Karpas-422 (cell line): ENCODE measurements at regions not wholly inside any gene's neighbourhood (a gene's known extent, or its start where the extent isn't known, plus 50 kb on each side); places are given as distances from the start of the nearest gene placed in this dataset.

Experiments used
- DNase-seq: peaks from one replicate; pipeline ENCODE4 v3.0.0-alpha.2; 2015
- H2AFZ ChIP-seq: fragments of 200-600 bp; sonication (generic); 2 replicates; pipeline ENCODE4 v1.6.1; 2014; ENCODE audit warnings: antibody characterized with exemption, low read length, mixed read lengths
- H3K27ac ChIP-seq: fragments of 200-600 bp; sonication (generic); 2 replicates; pipeline ENCODE4 v1.5.1; 2014; ENCODE audit warnings: mild to moderate bottlenecking, low read length, moderate library complexity
- H3K27me3 ChIP-seq: fragments of 200-600 bp; sonication (generic); 2 replicates; pipeline ENCODE4 v1.6.1; 2014; ENCODE audit warnings: low read length, mixed read lengths
- H3K36me3 ChIP-seq: fragments of 200-600 bp; sonication (generic); 2 replicates; pipeline ENCODE4 v1.6.1; 2014; ENCODE audit warnings: low read length, mixed read lengths; ENCODE audit not compliant: insufficient read depth
- H3K4me1 ChIP-seq: fragments of 200-600 bp; sonication (generic); 2 replicates; pipeline ENCODE4 v1.6.1; 2014; ENCODE audit warnings: mild to moderate bottlenecking, low read length, mixed read lengths
- H3K4me2 ChIP-seq: fragments of 200-600 bp; sonication (generic); 2 replicates; pipeline ENCODE4 v1.6.1; 2014; ENCODE audit warnings: low read length, low read depth, mild to moderate bottlenecking; ENCODE audit not compliant: poor library complexity, severe bottlenecking
- H3K4me3 ChIP-seq: fragments of 200-600 bp; sonication (generic); 2 replicates; pipeline ENCODE4 v1.5.1; 2014; ENCODE audit warnings: mild to moderate bottlenecking, antibody characterized with exemption, low read length, mixed read lengths
- H3K79me2 ChIP-seq: fragments of 200-600 bp; sonication (generic); 2 replicates; pipeline ENCODE4 v1.6.1; 2014; ENCODE audit warnings: mild to moderate bottlenecking, low read length, mixed read lengths
- H3K9ac ChIP-seq: fragments of 200-600 bp; sonication (generic); 2 replicates; pipeline ENCODE4 v1.6.0; 2014; ENCODE audit warnings: low read length
- H3K9me2 ChIP-seq: fragments of 200-600 bp; sonication (generic), shearing (Covaris generic); replicated peaks from 2 replicates; pipeline ENCODE4 v1.6.0; 2014; ENCODE audit warnings: mild to moderate bottlenecking, low read length, moderate library complexity; ENCODE audit not compliant: insufficient read depth
- H3K9me3 ChIP-seq: fragments of 300-700, 200-600 bp; sonication (generic); 2 replicates; pipeline ENCODE4 v1.6.1; 2014; ENCODE audit warnings: low read length, mixed read lengths
- H4K20me1 ChIP-seq: fragments of 200-600 bp; sonication (generic); 2 replicates; pipeline ENCODE4 v1.6.1; 2014; ENCODE audit warnings: mild to moderate bottlenecking, antibody characterized with exemption, low read length, low read depth; ENCODE audit not compliant: insufficient read depth

DNA sequence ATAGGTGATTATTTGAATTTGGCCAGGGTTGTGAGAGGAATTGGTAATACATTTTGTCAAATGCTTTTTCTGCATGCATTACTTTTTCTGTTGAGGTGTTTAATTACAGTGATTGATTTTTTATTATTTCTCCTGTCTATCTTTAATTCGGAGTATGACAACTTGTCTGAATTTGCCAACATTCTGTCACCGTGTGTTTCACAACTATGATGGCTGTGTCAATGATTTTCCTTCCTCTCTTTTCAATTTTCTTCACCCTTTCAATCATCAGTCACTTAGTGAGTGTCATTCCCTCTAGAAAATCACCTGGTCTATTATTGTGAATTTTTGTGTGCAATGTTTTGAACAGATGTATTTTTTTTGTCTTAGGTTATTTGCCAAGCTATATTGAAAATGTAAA lies 1221.4 kb upstream of the CDH18 start:
- H3K36me3 ChIP-seq, result no peaks in the 10 kb centered on the region
- no peak overlapping the region for H3K4me3 ChIP-seq
- H2AFZ ChIP-seq, result no peak overlapping the region
- H3K4me2 ChIP-seq, result no peak overlapping the region
- H3K27ac ChIP-seq, result no peak overlapping the region
- H3K9ac ChIP-seq, result no peak overlapping the region
- no peak for DNase-seq
- H3K27me3 ChIP-seq, result no peaks in the 10 kb centered on the region
- H3K4me1 ChIP-seq, result no peaks in the 10 kb centered on the region
- peaks cover 5% of the 10 kb centered on the region; the same call in 1 of the 2 replicates for H3K9me3 ChIP-seq
- H4K20me1 ChIP-seq, result no peaks in the 10 kb centered on the region
- no peaks in the 10 kb centered on the region for H3K9me2 ChIP-seq
- H3K79me2 ChIP-seq, result no peaks in the 10 kb centered on the region

DNA sequence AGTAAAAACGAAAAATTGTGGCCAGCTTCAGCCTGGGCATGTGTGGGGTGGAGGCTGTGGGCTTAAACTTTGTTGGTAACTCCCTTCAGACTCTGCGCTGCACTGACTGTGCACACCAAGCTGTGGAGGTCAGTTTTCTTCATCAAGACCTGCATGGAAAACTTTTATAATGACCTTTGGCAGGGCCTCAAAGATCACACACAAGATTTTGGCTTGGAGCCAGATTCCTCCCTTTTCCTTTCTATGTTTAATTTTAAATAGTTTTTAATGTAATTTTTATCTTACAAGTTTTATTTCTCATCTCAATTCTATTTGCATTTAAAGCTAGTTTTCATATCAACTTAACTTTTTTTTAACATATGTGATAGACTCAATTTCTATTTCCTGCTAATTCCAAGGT lies 1211.1 kb upstream of the CDH18 start:
- Histone ChIP-seq H3K9ac (no peak overlapping the region), H3K9me3 (no peaks in the 10 kb centered on the region; the same call in 1 of the 2 replicates), H3K4me1 (no peaks in the 10 kb centered on the region), H3K4me3 (no peak overlapping the region), H4K20me1 (no peaks in the 10 kb centered on the region), H3K4me2 (no peak overlapping the region), H3K9me2 (no peaks in the 10 kb centered on the region), H3K27me3 (no peaks in the 10 kb centered on the region), H3K79me2 (no peaks in the 10 kb centered on the region), H3K36me3 (no peaks in the 10 kb centered on the region), H2AFZ (no peak overlapping the region), H3K27ac (no peak overlapping the region)
- DNase-seq, result no peak

DNA sequence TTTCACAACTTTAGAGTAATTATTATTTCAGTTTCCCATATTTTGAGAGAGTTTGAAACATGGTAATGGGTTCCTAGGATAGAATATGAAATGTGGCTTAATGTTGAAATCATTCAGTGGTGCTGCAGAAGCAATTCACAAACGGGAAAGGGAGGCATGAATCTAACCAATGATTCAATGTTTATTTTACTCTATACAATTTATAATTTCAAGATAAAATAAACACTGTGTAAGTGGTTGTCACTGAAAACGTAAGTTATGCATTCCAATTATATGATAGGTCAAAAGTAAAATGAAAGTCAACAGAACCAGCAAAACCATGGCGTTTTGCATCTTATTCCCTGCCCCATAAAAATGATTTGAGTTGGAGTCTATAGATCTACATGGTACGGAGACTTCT lies 1207.1 kb upstream of the CDH18 start:
- Histone ChIP-seq H3K79me2 (no peaks in the 10 kb centered on the region), H3K9me3 (no peaks in the 10 kb centered on the region; the same call in 1 of the 2 replicates), H3K4me2 (no peak overlapping the region), H3K9me2 (no peaks in the 10 kb centered on the region), H3K4me3 (no peak overlapping the region), H3K27ac (no peak overlapping the region), H3K27me3 (no peaks in the 10 kb centered on the region), H2AFZ (no peak overlapping the region), H3K36me3 (no peaks in the 10 kb centered on the region), H3K4me1 (no peaks in the 10 kb centered on the region), H4K20me1 (no peaks in the 10 kb centered on the region), H3K9ac (no peak overlapping the region)
- no peak for DNase-seq

- no peak overlapping the region for H3K27ac ChIP-seq
- H3K36me3 ChIP-seq, result no peaks in the 10 kb centered on the region
- no peaks in the 10 kb centered on the region; the same call in 1 of the 2 replicates for H3K9me3 ChIP-seq
- no peaks in the 10 kb centered on the region for H3K79me2 ChIP-seq
- H3K4me3 ChIP-seq, result no peak overlapping the region
- H3K9ac ChIP-seq, result no peak overlapping the region
- H2AFZ ChIP-seq, result no peak overlapping the region
- no peaks in the 10 kb centered on the region for H3K27me3 ChIP-seq
- no peak overlapping the region for H3K4me2 ChIP-seq
- no peaks in the 10 kb centered on the region for H4K20me1 ChIP-seq
- no peak for DNase-seq
- no peaks in the 10 kb centered on the region for H3K9me2 ChIP-seq
- no peaks in the 10 kb centered on the region for H3K4me1 ChIP-seq
Observed at GRCh38 chr5:21185536-21185935, 1197.5 kb upstream of the CDH18 start.

- Histone ChIP-seq H3K4me1 (no peaks in the 10 kb centered on the region), H4K20me1 (no peaks in the 10 kb centered on the region), H3K27me3 (no peaks in the 10 kb centered on the region), H3K79me2 (no peaks in the 10 kb centered on the region), H3K4me2 (no peak overlapping the region), H2AFZ (no peak overlapping the region), H3K9me3 (no peaks in the 10 kb centered on the region; the same call in 1 of the 2 replicates), H3K4me3 (no peak overlapping the region), H3K27ac (no peak overlapping the region), H3K36me3 (no peaks in the 10 kb centered on the region), H3K9me2 (no peaks in the 10 kb centered on the region), H3K9ac (no peak overlapping the region)
- DNase-seq, result no peak
Observed at GRCh38 chr5:21184581-21184980, 1196.6 kb upstream of the CDH18 start.

DNA sequence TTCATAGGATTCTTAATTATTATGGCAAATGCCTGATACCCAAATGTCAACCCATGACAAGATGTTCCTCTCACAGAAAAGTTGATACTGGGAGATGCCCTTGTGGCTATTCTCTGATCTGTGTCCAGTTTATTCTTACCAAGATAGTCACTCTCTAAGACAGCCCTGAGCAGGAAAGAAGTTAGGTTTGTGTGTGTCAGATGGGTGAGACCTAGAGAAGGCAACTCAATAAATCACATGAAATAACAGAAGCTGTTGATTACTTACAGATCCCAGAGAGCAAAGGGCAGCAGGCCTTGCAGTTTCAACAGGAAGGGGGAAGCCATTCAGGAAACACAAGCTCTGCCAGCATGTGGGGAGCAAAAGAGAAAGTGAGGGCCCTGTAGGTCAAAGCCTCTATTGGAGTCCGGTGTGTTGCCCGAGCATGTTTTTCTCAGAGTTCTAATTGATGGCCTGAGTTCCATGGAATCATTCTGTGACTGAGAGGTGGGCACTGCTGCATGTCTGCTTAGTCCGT lies 1193.7 kb upstream of the CDH18 start:
- Histone ChIP-seq H3K4me1 (no peaks in the 10 kb centered on the region), H3K79me2 (no peaks in the 10 kb centered on the region), H4K20me1 (no peaks in the 10 kb centered on the region), H3K36me3 (no peaks in the 10 kb centered on the region), H3K4me3 (no peak overlapping the region), H3K4me2 (no peak overlapping the region), H3K27ac (no peak overlapping the region), H2AFZ (no peak overlapping the region), H3K9me3 (no peaks in the 10 kb centered on the region), H3K9ac (no peak overlapping the region), H3K9me2 (no peaks in the 10 kb centered on the region), H3K27me3 (no peaks in the 10 kb centered on the region)
- no peak for DNase-seq

GRCh38 chr5:21173526-21173925 lies 1185.5 kb upstream of the CDH18 start:
- H4K20me1 ChIP-seq, result no peaks in the 10 kb centered on the region
- DNase-seq, result no peak
- 0 out of 2 replicates have a peak, but pooled peaks cover 2% of the 10 kb centered on the region for H3K9me3 ChIP-seq
- H3K27ac ChIP-seq, result no peak overlapping the region
- H3K4me2 ChIP-seq, result no peak overlapping the region
- no peaks in the 10 kb centered on the region for H3K36me3 ChIP-seq
- no peaks in the 10 kb centered on the region for H3K4me1 ChIP-seq
- no peak overlapping the region for H2AFZ ChIP-seq
- H3K4me3 ChIP-seq, result no peak overlapping the region
- no peak overlapping the region for H3K9ac ChIP-seq
- H3K27me3 ChIP-seq, result no peaks in the 10 kb centered on the region
- H3K9me2 ChIP-seq, result no peaks in the 10 kb centered on the region
- H3K79me2 ChIP-seq, result no peaks in the 10 kb centered on the region

GRCh38 chr5:21173036-21173435 lies 1185.0 kb upstream of the CDH18 start:
- DNase-seq, result no peak
- Histone ChIP-seq H3K9me3 (0 out of 2 replicates have a peak, but pooled peaks cover 2% of the 10 kb centered on the region), H3K4me3 (no peak overlapping the region), H3K79me2 (no peaks in the 10 kb centered on the region), H3K4me1 (no peaks in the 10 kb centered on the region), H3K27me3 (no peaks in the 10 kb centered on the region), H3K9me2 (no peaks in the 10 kb centered on the region), H4K20me1 (no peaks in the 10 kb centered on the region), H3K9ac (no peak overlapping the region), H3K4me2 (no peak overlapping the region), H3K36me3 (no peaks in the 10 kb centered on the region), H3K27ac (no peak overlapping the region), H2AFZ (no peak overlapping the region)

DNA sequence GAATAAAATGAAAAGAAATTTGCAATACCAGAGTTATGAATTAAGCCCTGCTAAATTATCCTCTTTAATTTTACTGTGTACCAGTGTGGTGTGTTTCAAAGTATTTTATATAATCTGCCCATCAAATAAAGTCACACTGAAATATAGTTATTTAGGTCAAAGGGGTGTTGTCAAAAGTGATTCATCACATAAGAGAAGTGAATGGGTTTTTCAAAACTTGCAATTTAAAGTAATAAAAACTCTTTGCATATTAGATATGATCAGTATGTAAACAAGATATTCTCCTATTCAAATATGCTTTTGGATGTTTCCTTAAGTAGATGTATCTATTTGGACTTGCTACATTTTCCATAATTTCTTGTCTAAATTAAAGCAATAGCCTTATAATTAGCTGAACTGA lies 1183.0 kb upstream of the CDH18 start:
- Histone ChIP-seq H3K36me3 (no peaks in the 10 kb centered on the region), H3K27me3 (no peaks in the 10 kb centered on the region), H3K9me2 (no peaks in the 10 kb centered on the region), H3K4me2 (no peak overlapping the region), H3K9me3 (0 out of 2 replicates have a peak, but pooled peaks cover 7% of the 10 kb centered on the region), H3K27ac (no peak overlapping the region), H2AFZ (no peak overlapping the region), H3K4me3 (no peak overlapping the region), H3K9ac (no peak overlapping the region), H3K79me2 (no peaks in the 10 kb centered on the region), H4K20me1 (no peaks in the 10 kb centered on the region), H3K4me1 (no peaks in the 10 kb centered on the region)
- no peak for DNase-seq
